Renal cortical epithelial cell (primary cell): ENCODE measurements at regions not wholly inside any gene's neighbourhood (a gene's known extent, or its start where the extent isn't known, plus 50 kb on each side); places are given as distances from the start of the nearest gene placed in this dataset.
"Not testable (repeated sequence)": the region's sequence is repeated elsewhere in the genome, so short reads cannot be mapped to it uniquely, and the experiment has no call there.

Experiments used
- DNase-seq: peaks from one replicate; pipeline ENCODE4 v3.0.0-alpha.2; 2011; ENCODE audit warnings: low read depth

GRCh38 chr4:174183259-174183658 lies 100.2 kb downstream of the FBXO8 start:
- DNase-seq: no peak

GRCh38 chr4:174181827-174182226 lies 101.6 kb downstream of the FBXO8 start:
- no peak for DNase-seq

- DNase-seq: no peak
These were observed 105.9 kb downstream of the FBXO8 start for GRCh38 chr4:174177536-174177935.

- not testable (repeated sequence) for DNase-seq
These were observed 107.6 kb downstream of the FBXO8 start for GRCh38 chr4:174175836-174176235.

GRCh38 chr4:174173360-174173759 lies 110.1 kb downstream of the FBXO8 start:
- DNase-seq: no peak

GRCh38 chr4:174172274-174172673 lies 111.2 kb downstream of the FBXO8 start:
- DNase-seq: no peak

GRCh38 chr4:174170906-174171305 lies 112.6 kb downstream of the FBXO8 start:
- no peak for DNase-seq

GRCh38 chr4:174170091-174170490 lies 113.4 kb downstream of the FBXO8 start:
- DNase-seq: no peak

- no peak for DNase-seq
These were observed 126.3 kb downstream of the FBXO8 start for GRCh38 chr4:174157106-174157607.

- DNase-seq: peak; percentile 57
These were observed 127.1 kb downstream of the FBXO8 start for GRCh38 chr4:174156239-174156826.

- DNase-seq: peak; percentile 36
These were observed 129.1 kb downstream of the FBXO8 start for GRCh38 chr4:174154215-174154854.

- no peak for DNase-seq
These were observed 130.6 kb downstream of the FBXO8 start for GRCh38 chr4:174152717-174153466.

GRCh38 chr4:174147863-174148262 lies 135.6 kb downstream of the FBXO8 start:
- no peak for DNase-seq

- DNase-seq: no peak
These were observed 139.4 kb downstream of the FBXO8 start for GRCh38 chr4:174144106-174144505.

GRCh38 chr4:174141876-174142275 lies 141.6 kb downstream of the FBXO8 start:
- DNase-seq: no peak

GRCh38 chr4:174138616-174139015 lies 144.9 kb downstream of the FBXO8 start:
- DNase-seq: no peak

- DNase-seq: no peak
These were observed 145.8 kb downstream of the FBXO8 start for GRCh38 chr4:174137698-174138097.

- no peak for DNase-seq
These were observed 147.5 kb downstream of the FBXO8 start for GRCh38 chr4:174135936-174136406.

- DNase-seq: no peak
These were observed 147.9 kb downstream of the FBXO8 start for GRCh38 chr4:174135530-174135929.

GRCh38 chr4:174134361-174134760 lies 149.1 kb downstream of the FBXO8 start:
- DNase-seq: no peak

- DNase-seq: no peak
These were observed 149.9 kb downstream of the FBXO8 start for GRCh38 chr4:174133551-174133950.

- DNase-seq: no peak
These were observed 151.6 kb downstream of the FBXO8 start for GRCh38 chr4:174131901-174132300.

- DNase-seq: no peak
These were observed 160.8 kb downstream of the FBXO8 start for GRCh38 chr4:174122705-174123104.
